K562 (cell line): ENCODE measurements at regions not wholly inside any gene's neighbourhood (a gene's known extent, or its start where the extent isn't known, plus 50 kb on each side); places are given as distances from the start of the nearest gene placed in this dataset.

ENCODE experiments used
- ARID1B ChIP-seq: fragments of 450-650 bp; IDR thresholded peaks from 2 replicates; pipeline ENCODE4 v1.6.1; 2016; ENCODE audit warnings: antibody characterized with exemption, mild to moderate bottlenecking, inconsistent platforms
- BACH1 ChIP-seq: fragments of 200-800 bp; sonication (Bioruptor generic); IDR thresholded peaks from 2 replicates; pipeline ENCODE4 v1.6.1; 2016; ENCODE audit warnings: missing genetic modification characterization, missing compliant biosample characterization
- BMI1 ChIP-seq: fragments of 150-350 bp; IDR thresholded peaks from 2 replicates; pipeline ENCODE4 v1.6.1; 2014; ENCODE audit warnings: low read length
- CBX1 ChIP-seq: sonication (generic); IDR thresholded peaks from 2 replicates; pipeline ENCODE4 v1.6.1; 2016; ENCODE audit warnings: antibody characterized with exemption, low read depth, mild to moderate bottlenecking
- DMBX1 ChIP-seq: fragments of 250-450 bp; sonication (Bioruptor Pico); IDR thresholded peaks from 2 replicates; pipeline ENCODE4 v1.8.0; 2022; ENCODE audit warnings: inconsistent platforms, mild to moderate bottlenecking, moderate library complexity, borderline replicate concordance
- KLF13 ChIP-seq: fragments of 450-650 bp; IDR thresholded peaks from 2 replicates; pipeline ENCODE4 v1.6.1; 2016; ENCODE audit warnings: missing genetic modification characterization, low read depth, mild to moderate bottlenecking, missing compliant biosample characterization, moderate library complexity, borderline replicate concordance
- LCOR ChIP-seq: sonication (generic); formaldehyde crosslinking; IDR thresholded peaks from 2 replicates; pipeline ENCODE4 v1.8.0; 2022; ENCODE audit warnings: mild to moderate bottlenecking, missing genetic modification reagents
- MYC ChIP-seq, 2 experiments: fragments of 250-450 bp in 1 of 2; sonication (Bioruptor Pico) in 1 of 2; IDR thresholded peaks; 2 replicates each; pipeline versions ENCODE4 v1.5.1 to v1.6.1; 2012 to 2021; ENCODE audit warnings: low read depth in 2 of 2, borderline replicate concordance in 1 of 2, improper control_type of control experiment in 1 of 2, low read length in 1 of 2, mild to moderate bottlenecking in 1 of 2, moderate library complexity in 1 of 2
- MYNN ChIP-seq, 2 experiments: sonication (generic); formaldehyde crosslinking in 1 of 2; IDR thresholded peaks; 2 replicates each; pipeline versions ENCODE4 v1.5.0 to v1.6.1; 2016 to 2020; ENCODE audit warnings: antibody characterized with exemption in 1 of 2, missing genetic modification reagents in 1 of 2
- NCOA4 ChIP-seq: fragments of 450-650 bp; IDR thresholded peaks from 2 replicates; pipeline ENCODE4 v1.6.1; 2018; ENCODE audit warnings: mild to moderate bottlenecking; ENCODE audit not compliant: partially characterized antibody
- NFYB ChIP-seq: IDR thresholded peaks from 2 replicates; pipeline ENCODE4 v1.6.1; 2011; ENCODE audit warnings: mild to moderate bottlenecking, moderate library complexity; ENCODE audit not compliant: insufficient read length; ENCODE audit errors: extremely low read depth
- RCOR1 ChIP-seq, 2 experiments: IDR thresholded peaks; 2 replicates each; pipeline ENCODE4 v1.6.1; 2012; ENCODE audit warnings: low read depth in 2 of 2, low read length in 2 of 2, borderline replicate concordance in 1 of 2, improper control_type of control experiment in 1 of 2
- SMARCA4 ChIP-seq: fragments of 450-650 bp; IDR thresholded peaks from 2 replicates; pipeline ENCODE4 v1.6.1; 2016
- TAL1 ChIP-seq: fragments of 450-650 bp; IDR thresholded peaks from 2 replicates; pipeline ENCODE4 v1.6.1; 2016; ENCODE audit warnings: mild to moderate bottlenecking
- TCF3 ChIP-seq: sonication (generic); formaldehyde crosslinking; IDR thresholded peaks from 2 replicates; pipeline ENCODE4 v1.4.0; 2020; ENCODE audit warnings: mild to moderate bottlenecking, missing genetic modification reagents
- TRIM24 ChIP-seq, 2 experiments: fragments of 450-650 bp; IDR thresholded peaks; 2 replicates each; pipeline ENCODE4 v1.6.1; 2016
- ZNF175 ChIP-seq: fragments of 200-800 bp; sonication (Bioruptor generic); IDR thresholded peaks from 2 replicates; pipeline ENCODE4 v1.6.1; 2016; ENCODE audit warnings: low read depth, mild to moderate bottlenecking, missing genetic modification characterization, missing compliant biosample characterization
- TF ChIP-seq, protein P1 (sequence below), 2 experiments: fragments of 450-650 bp; IDR thresholded peaks; 2 replicates each; pipeline ENCODE4 v1.6.1; 2016; ENCODE audit warnings: mild to moderate bottlenecking in 2 of 2, borderline replicate concordance in 1 of 2, low read depth in 1 of 2, moderate library complexity in 1 of 2
- TF ChIP-seq, protein P2 (sequence below): fragments of 450-650 bp; IDR thresholded peaks from 2 replicates; pipeline ENCODE4 v1.6.1; 2016

DNA sequence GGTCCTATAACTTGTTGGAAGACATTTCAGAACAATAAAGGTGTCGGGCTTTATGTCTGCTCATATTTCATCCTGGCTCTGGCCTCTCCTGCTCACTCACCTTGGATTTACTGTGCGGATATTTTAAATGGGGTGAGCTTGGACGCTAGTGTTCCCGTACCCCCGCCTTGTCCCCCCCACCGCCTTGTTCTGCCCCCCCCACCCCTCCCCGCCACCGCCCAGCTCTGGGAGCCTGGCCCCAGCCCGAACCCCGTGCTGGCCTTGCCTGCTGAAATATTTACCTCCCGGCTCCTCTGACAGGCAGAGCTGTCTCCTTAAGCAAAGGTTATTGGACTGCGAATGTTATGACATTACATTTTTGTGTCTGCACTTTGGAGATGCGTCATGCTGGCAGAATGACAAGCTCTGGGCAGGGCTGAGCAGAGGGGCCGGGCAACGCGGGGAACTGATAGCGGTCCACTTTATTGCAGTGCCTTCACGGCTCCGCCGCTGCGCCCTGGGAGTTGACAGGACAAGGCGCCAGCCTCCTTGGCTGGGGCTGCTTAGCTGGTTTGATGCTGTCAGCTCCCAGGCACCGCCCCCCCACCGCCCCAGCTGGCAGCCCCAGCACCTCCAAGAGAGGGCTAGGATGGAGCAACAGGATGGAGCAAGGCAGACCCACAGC, 222.5 kb upstream of the GSE1 start (continued):
- TF ChIP-seq, protein P1, sequence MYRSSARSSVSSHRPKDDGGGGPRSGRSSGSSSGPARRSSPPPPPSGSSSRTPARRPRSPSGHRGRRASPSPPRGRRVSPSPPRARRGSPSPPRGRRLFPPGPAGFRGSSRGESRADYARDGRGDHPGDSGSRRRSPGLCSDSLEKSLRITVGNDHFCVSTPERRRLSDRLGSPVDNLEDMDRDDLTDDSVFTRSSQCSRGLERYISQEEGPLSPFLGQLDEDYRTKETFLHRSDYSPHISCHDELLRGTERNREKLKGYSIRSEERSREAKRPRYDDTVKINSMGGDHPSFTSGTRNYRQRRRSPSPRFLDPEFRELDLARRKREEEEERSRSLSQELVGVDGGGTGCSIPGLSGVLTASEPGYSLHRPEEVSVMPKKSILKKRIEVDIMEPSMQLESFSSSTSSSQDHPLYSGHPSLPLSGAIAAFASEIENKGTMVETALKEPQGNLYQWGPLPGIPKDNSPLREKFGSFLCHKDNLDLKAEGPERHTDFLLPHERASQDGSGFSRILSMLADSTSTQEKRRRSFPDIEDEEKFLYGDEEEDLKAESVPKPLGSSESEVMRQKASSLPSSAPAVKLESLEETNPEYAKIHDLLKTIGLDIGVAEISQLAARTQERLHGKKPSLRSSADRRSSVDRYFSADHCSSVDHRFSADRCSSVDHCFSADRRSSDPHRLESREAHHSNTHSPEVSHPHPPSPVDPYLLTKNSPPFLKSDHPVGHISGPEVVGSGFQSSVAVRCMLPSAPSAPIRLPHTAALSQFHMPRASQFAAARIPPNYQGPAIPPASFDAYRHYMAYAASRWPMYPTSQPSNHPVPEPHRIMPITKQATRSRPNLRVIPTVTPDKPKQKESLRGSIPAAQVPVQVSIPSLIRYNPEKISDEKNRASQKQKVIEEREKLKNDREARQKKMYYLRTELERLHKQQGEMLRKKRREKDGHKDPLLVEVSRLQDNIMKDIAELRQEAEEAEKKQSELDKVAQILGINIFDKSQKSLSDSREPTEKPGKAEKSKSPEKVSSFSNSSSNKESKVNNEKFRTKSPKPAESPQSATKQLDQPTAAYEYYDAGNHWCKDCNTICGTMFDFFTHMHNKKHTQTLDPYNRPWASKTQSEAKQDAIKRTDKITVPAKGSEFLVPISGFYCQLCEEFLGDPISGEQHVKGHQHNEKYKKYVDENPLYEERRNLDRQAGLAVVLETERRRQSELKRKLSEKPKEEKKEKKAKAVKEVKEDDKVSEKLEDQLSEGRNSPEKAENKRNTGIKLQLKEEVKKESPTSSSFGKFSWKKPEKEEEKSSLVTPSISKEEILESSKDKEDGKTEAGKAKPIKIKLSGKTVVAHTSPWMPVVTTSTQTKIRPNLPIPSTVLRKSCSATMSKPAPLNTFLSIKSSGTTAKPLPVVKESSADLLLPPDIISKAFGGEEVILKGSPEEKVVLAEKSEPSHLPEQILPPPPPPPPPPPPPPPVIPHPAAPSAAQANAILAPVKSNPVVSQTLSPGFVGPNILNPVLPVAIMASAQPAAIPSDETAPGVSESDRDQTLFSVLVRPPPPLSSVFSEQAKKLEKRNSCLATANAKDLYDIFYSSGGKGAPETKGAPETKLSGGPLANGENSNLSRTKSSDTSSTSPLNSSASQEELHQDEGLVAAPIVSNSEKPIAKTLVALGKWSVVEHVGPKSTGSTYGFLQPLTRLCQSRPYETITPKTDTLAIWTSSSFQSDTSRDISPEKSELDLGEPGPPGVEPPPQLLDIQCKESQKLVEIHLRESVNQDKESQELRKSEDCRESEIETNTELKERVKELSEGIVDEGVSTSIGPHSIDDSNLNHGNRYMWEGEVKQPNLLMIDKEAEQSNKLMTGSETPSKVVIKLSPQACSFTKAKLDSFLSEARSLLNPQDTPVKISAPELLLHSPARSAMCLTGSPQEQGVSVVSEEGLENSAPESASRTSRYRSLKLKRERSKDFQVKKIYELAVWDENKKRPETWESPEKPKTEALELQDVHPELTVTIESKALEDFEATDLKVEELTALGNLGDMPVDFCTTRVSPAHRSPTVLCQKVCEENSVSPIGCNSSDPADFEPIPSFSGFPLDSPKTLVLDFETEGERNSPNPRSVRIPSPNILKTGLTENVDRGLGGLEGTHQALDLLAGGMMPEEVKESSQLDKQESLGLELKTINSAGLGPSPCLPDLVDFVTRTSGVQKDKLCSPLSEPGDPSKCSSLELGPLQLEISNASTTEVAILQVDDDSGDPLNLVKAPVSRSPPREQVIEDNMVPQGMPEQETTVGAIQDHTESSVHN (IDR thresholded peaks at IDR 0.05; ENCODE audit: borderline replicate concordance in 1 of 2, low read depth in 1 of 2): 0 out of 4 replicates have a peak, but pooled peaks of 1 of the 2 experiments have one; percentile 23
- no peak for TF ChIP-seq BMI1
- TF ChIP-seq BACH1 (tag): no peak
- peak; percentile 70 for TF ChIP-seq MYC (IDR thresholded peaks at IDR 0.05; ENCODE audit: low read depth, low read length)
- no peak for TF ChIP-seq MYC (CRISPR knock-in tag; IDR thresholded peaks at IDR 0.05; ENCODE audit: borderline replicate concordance, low read depth)
- peak; percentile 56; the same call in 1 of the 2 replicates for TF ChIP-seq SMARCA4
- TF ChIP-seq NFYB: no peak
- no peak for TF ChIP-seq NCOA4
- peak; percentile 91 for TF ChIP-seq MYNN (IDR thresholded peaks at IDR 0.05)
- no peak for TF ChIP-seq MYNN (CRISPR knock-in tag; IDR thresholded peaks at IDR 0.05)
- no peak for TF ChIP-seq KLF13
- peak in 1 of 2 experiments; percentile 76; a peak in 2 of 4 replicates for TF ChIP-seq RCOR1 (IDR thresholded peaks at IDR 0.05; ENCODE audit: borderline replicate concordance in 1 of 2, low read depth in 2 of 2, low read length in 2 of 2)
- peak; percentile 68; the same call in 1 of the 2 replicates for TF ChIP-seq ARID1B
- 0 out of 2 replicates have a peak, but pooled peaks have one; percentile 54 for TF ChIP-seq DMBX1 (CRISPR knock-in tag)
- 0 out of 2 replicates have a peak, but pooled peaks have one; percentile 32 for TF ChIP-seq LCOR (CRISPR knock-in tag)
- peak; percentile 50 for TF ChIP-seq TCF3 (CRISPR knock-in tag)
- TF ChIP-seq TAL1: peak; percentile 23; the same call in 1 of the 2 replicates
- TF ChIP-seq CBX1: no peak
- no peak for TF ChIP-seq ZNF175 (CRISPR knock-in tag)
- TF ChIP-seq, protein P2, sequence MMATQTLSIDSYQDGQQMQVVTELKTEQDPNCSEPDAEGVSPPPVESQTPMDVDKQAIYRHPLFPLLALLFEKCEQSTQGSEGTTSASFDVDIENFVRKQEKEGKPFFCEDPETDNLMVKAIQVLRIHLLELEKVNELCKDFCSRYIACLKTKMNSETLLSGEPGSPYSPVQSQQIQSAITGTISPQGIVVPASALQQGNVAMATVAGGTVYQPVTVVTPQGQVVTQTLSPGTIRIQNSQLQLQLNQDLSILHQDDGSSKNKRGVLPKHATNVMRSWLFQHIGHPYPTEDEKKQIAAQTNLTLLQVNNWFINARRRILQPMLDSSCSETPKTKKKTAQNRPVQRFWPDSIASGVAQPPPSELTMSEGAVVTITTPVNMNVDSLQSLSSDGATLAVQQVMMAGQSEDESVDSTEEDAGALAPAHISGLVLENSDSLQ: peak; percentile 87
- no peak for TF ChIP-seq TRIM24 (IDR thresholded peaks at IDR 0.05)
